ENCODE measurements at regions not wholly inside any gene's neighbourhood (a gene's known extent, or its start where the extent isn't known, plus 50 kb on each side); places are given as distances from the start of the nearest gene placed in this dataset.

- H3K4me1 ChIP-seq (ENCODE audit: control insufficient read depth in 2 of 2, insufficient read depth in 2 of 2, low read length in 2 of 2), result no peaks in the 10 kb centered on the region
- H3K9me3 ChIP-seq (ENCODE audit: control insufficient read depth in 2 of 2, low read length in 2 of 2), result no peaks in the 10 kb centered on the region
- no peak overlapping the region for H3K27ac ChIP-seq (ENCODE audit: low read depth in 2 of 2, low read length in 2 of 2)
- no peaks in the 10 kb centered on the region for H3K36me3 ChIP-seq (ENCODE audit: control insufficient read depth in 2 of 2, insufficient read depth in 2 of 2, low read length in 2 of 2)
- no peak overlapping the region for H3K4me3 ChIP-seq (ENCODE audit: low read length in 2 of 2)
- H3K9ac ChIP-seq (ENCODE audit: low read depth in 1 of 2, low read length in 2 of 2), result no peak overlapping the region
- H3K27me3 ChIP-seq (ENCODE audit: control insufficient read depth in 2 of 2, insufficient read depth in 2 of 2, low read length in 2 of 2), result no peaks in the 10 kb centered on the region
Measured at GRCh38 chr5:60196385-60197113, 303.0 kb upstream of the PDE4D start.

DNA sequence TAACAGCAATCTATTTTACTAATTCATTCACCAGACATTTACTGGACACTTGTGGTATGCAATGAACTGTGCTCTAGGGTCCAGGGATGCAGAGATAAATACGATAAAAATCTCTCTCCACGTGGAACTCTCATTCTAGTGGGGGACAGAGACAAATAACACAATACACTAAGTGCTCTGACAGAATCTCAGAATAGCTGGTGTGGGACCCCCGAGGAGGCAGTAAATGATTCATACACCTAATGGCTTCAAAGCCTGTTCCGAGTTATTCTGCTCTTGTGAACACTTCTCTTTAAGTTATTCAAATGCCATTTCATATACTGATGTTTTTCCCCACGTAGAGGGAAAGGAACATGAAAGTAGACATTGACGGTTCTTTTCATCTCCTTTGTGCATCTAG, 302.0 kb upstream of the PDE4D start:
- Histone ChIP-seq H3K27ac (ENCODE audit: low read depth in 2 of 2, low read length in 2 of 2) (no peak overlapping the region), H3K9ac (ENCODE audit: low read depth in 1 of 2, low read length in 2 of 2) (no peak overlapping the region), H3K36me3 (ENCODE audit: control insufficient read depth in 2 of 2, insufficient read depth in 2 of 2, low read length in 2 of 2) (no peaks in the 10 kb centered on the region), H3K9me3 (ENCODE audit: control insufficient read depth in 2 of 2, low read length in 2 of 2) (no peaks in the 10 kb centered on the region), H3K4me3 (ENCODE audit: low read length in 2 of 2) (no peak overlapping the region), H3K4me1 (ENCODE audit: control insufficient read depth in 2 of 2, insufficient read depth in 2 of 2, low read length in 2 of 2) (no peaks in the 10 kb centered on the region), H3K27me3 (ENCODE audit: control insufficient read depth in 2 of 2, insufficient read depth in 2 of 2, low read length in 2 of 2) (no peaks in the 10 kb centered on the region)

DNA sequence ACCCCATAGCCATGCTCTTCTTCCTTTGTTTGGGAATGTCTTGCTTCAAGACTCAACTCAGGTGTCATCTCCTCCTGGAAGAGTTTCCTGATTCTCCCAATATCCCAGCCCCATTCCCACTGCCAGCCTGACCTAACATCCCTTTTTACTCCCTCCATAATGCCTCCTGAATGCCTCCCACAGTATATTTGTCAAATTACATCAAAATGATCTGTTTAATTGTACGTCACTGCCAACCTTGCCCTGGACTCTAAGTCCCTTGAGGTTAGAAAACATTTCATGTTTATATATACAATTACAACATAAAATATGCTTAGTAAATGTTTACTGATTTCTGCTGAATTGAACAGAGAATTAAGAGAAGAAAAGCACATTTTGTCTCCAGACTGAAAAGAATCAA, 301.6 kb upstream of the PDE4D start:
- Histone ChIP-seq H3K4me1 (ENCODE audit: control insufficient read depth in 2 of 2, insufficient read depth in 2 of 2, low read length in 2 of 2) (no peaks in the 10 kb centered on the region), H3K36me3 (ENCODE audit: control insufficient read depth in 2 of 2, insufficient read depth in 2 of 2, low read length in 2 of 2) (no peaks in the 10 kb centered on the region), H3K9ac (ENCODE audit: low read depth in 1 of 2, low read length in 2 of 2) (no peak overlapping the region), H3K27ac (ENCODE audit: low read depth in 2 of 2, low read length in 2 of 2) (no peak overlapping the region), H3K4me3 (ENCODE audit: low read length in 2 of 2) (no peak overlapping the region), H3K9me3 (ENCODE audit: control insufficient read depth in 2 of 2, low read length in 2 of 2) (no peaks in the 10 kb centered on the region), H3K27me3 (ENCODE audit: control insufficient read depth in 2 of 2, insufficient read depth in 2 of 2, low read length in 2 of 2) (no peaks in the 10 kb centered on the region)

DNA sequence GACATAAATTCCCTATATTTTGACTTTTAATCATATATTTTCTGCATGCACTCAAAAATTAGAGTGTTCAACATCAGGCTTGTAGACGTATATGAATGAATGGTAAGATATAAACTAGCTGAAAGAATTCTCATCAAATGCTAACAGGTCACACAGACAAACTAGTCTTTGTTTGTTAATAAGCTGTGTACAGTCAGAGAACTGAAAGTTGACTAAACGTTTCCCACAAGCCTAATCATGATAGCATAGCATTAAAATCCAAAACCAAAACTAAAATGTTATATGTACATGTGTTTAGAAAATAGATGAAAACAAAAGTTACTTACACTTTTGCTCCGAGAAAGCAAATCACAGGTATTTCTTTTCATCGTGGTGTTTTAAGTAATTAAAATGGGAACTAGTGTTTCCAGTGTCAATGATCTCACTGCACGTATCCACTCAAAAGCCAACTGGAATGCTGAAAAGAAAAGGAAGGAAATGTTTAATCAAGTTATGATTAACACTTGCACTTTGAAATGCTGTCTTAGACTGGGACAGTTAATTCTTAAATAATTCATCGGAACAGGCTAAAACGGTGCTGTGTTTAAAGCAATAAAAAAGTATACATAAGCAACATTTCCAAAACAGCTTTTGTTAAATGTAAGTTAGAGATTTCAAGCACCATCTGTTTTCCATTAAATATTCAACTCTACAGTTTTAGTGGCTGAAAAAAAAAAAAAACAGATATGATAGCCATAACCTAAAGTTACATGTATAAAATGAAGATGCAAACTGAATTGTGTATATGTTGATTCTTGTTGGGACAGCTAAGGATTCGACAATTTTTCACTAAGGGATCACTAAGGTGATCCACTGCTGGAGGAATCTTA, 291.9 kb upstream of the PDE4D start:
- Histone ChIP-seq H3K9ac (ENCODE audit: low read depth in 1 of 2, low read length in 2 of 2) (no peak overlapping the region), H3K27me3 (ENCODE audit: control insufficient read depth in 2 of 2, insufficient read depth in 2 of 2, low read length in 2 of 2) (no peaks in the 10 kb centered on the region), H3K36me3 (ENCODE audit: control insufficient read depth in 2 of 2, insufficient read depth in 2 of 2, low read length in 2 of 2) (no peaks in the 10 kb centered on the region), H3K4me3 (ENCODE audit: low read length in 2 of 2) (no peak overlapping the region), H3K4me1 (ENCODE audit: control insufficient read depth in 2 of 2, insufficient read depth in 2 of 2, low read length in 2 of 2) (no peaks in the 10 kb centered on the region), H3K9me3 (ENCODE audit: control insufficient read depth in 2 of 2, low read length in 2 of 2) (no peaks in the 10 kb centered on the region), H3K27ac (ENCODE audit: low read depth in 2 of 2, low read length in 2 of 2) (no peak overlapping the region)

DNA sequence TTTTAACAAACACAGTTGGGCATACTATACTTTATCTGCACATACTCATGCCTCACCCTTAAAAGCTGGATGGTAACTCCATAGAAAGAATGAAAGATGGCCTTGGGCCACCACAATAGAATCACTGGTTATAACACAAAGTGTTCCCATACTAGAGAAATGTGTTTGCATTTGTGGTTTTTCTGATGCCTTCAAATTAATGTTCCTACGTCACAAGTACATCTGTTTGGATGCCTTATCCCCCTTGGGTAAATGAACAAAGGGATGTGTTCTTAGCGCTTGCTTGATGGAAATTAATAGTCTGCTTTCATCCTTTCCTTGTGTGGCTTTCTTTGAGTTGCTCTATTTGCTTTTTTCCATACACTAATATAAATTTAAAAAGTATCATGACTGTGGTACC, 291.1 kb upstream of the PDE4D start:
- Histone ChIP-seq H3K4me3 (ENCODE audit: low read length in 2 of 2) (no peak overlapping the region), H3K9me3 (ENCODE audit: control insufficient read depth in 2 of 2, low read length in 2 of 2) (no peaks in the 10 kb centered on the region), H3K9ac (ENCODE audit: low read depth in 1 of 2, low read length in 2 of 2) (no peak overlapping the region), H3K36me3 (ENCODE audit: control insufficient read depth in 2 of 2, insufficient read depth in 2 of 2, low read length in 2 of 2) (no peaks in the 10 kb centered on the region), H3K4me1 (ENCODE audit: control insufficient read depth in 2 of 2, insufficient read depth in 2 of 2, low read length in 2 of 2) (no peaks in the 10 kb centered on the region), H3K27me3 (ENCODE audit: control insufficient read depth in 2 of 2, insufficient read depth in 2 of 2, low read length in 2 of 2) (no peaks in the 10 kb centered on the region), H3K27ac (ENCODE audit: low read depth in 2 of 2, low read length in 2 of 2) (no peak overlapping the region)

DNA sequence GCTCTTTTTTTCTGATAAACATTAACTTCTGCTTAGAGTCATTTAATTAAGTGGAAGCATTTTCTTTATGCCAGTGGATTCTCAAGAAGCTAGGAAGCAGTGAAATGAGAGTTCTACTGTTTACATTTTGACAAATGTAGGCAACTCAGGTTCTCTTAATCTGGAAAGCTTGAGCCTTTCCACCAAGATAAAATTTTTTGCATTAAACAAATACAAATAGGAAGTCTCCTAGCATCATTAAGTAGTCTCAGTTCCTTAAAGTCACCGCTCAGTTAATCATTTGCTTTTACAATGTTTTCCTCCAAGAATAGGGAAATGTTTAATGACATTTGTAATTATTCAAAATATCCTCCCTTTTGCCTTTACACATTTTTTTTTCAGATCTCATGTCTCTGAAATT, 290.4 kb upstream of the PDE4D start:
- no peaks in the 10 kb centered on the region for H3K4me1 ChIP-seq (ENCODE audit: control insufficient read depth in 2 of 2, insufficient read depth in 2 of 2, low read length in 2 of 2)
- no peaks in the 10 kb centered on the region for H3K36me3 ChIP-seq (ENCODE audit: control insufficient read depth in 2 of 2, insufficient read depth in 2 of 2, low read length in 2 of 2)
- no peaks in the 10 kb centered on the region for H3K27me3 ChIP-seq (ENCODE audit: control insufficient read depth in 2 of 2, insufficient read depth in 2 of 2, low read length in 2 of 2)
- H3K27ac ChIP-seq (ENCODE audit: low read depth in 2 of 2, low read length in 2 of 2), result no peak overlapping the region
- no peaks in the 10 kb centered on the region for H3K9me3 ChIP-seq (ENCODE audit: control insufficient read depth in 2 of 2, low read length in 2 of 2)
- H3K4me3 ChIP-seq (ENCODE audit: low read length in 2 of 2), result no peak overlapping the region
- no peak overlapping the region for H3K9ac ChIP-seq (ENCODE audit: low read depth in 1 of 2, low read length in 2 of 2)

DNA sequence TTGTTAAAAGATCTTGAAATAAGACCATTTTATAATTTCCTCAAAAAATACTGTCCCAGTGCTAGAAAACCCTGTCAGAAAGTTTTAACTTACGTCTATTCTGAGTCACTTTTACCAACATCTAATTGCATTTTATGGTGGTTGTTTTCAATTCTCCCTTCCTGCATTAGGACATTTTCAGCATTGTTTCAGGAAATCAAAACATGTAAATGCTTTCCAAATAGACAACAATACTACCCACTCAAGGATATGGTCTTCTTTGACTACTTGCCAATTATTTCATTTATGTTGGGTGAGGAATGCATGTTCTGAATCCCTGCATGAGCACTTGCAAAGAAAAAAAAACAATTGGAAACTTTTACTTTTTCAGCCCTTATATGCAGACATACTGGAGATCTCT, 284.6 kb upstream of the PDE4D start:
- no peak overlapping the region for H3K4me3 ChIP-seq (ENCODE audit: low read length in 2 of 2)
- no peaks in the 10 kb centered on the region for H3K9me3 ChIP-seq (ENCODE audit: control insufficient read depth in 2 of 2, low read length in 2 of 2)
- H3K4me1 ChIP-seq (ENCODE audit: control insufficient read depth in 2 of 2, insufficient read depth in 2 of 2, low read length in 2 of 2), result no peaks in the 10 kb centered on the region
- H3K27me3 ChIP-seq (ENCODE audit: control insufficient read depth in 2 of 2, insufficient read depth in 2 of 2, low read length in 2 of 2), result no peaks in the 10 kb centered on the region
- H3K9ac ChIP-seq (ENCODE audit: low read depth in 1 of 2, low read length in 2 of 2), result no peak overlapping the region
- no peak overlapping the region for H3K27ac ChIP-seq (ENCODE audit: low read depth in 2 of 2, low read length in 2 of 2)
- no peaks in the 10 kb centered on the region for H3K36me3 ChIP-seq (ENCODE audit: control insufficient read depth in 2 of 2, insufficient read depth in 2 of 2, low read length in 2 of 2)

GRCh38 chr5:60177596-60177995, 284.1 kb upstream of the PDE4D start:
- Histone ChIP-seq H3K36me3 (ENCODE audit: control insufficient read depth in 2 of 2, insufficient read depth in 2 of 2, low read length in 2 of 2) (no peaks in the 10 kb centered on the region), H3K27ac (ENCODE audit: low read depth in 2 of 2, low read length in 2 of 2) (no peak overlapping the region), H3K27me3 (ENCODE audit: control insufficient read depth in 2 of 2, insufficient read depth in 2 of 2, low read length in 2 of 2) (no peaks in the 10 kb centered on the region), H3K4me1 (ENCODE audit: control insufficient read depth in 2 of 2, insufficient read depth in 2 of 2, low read length in 2 of 2) (no peaks in the 10 kb centered on the region), H3K9ac (ENCODE audit: low read depth in 1 of 2, low read length in 2 of 2) (no peak overlapping the region), H3K9me3 (ENCODE audit: control insufficient read depth in 2 of 2, low read length in 2 of 2) (no peaks in the 10 kb centered on the region), H3K4me3 (ENCODE audit: low read length in 2 of 2) (no peak overlapping the region)

GRCh38 chr5:60173667-60174066, 280.1 kb upstream of the PDE4D start:
- Histone ChIP-seq H3K36me3 (ENCODE audit: control insufficient read depth in 2 of 2, insufficient read depth in 2 of 2, low read length in 2 of 2) (no peaks in the 10 kb centered on the region), H3K4me3 (ENCODE audit: low read length in 2 of 2) (no peak overlapping the region), H3K4me1 (ENCODE audit: control insufficient read depth in 2 of 2, insufficient read depth in 2 of 2, low read length in 2 of 2) (no peaks in the 10 kb centered on the region), H3K27me3 (ENCODE audit: control insufficient read depth in 2 of 2, insufficient read depth in 2 of 2, low read length in 2 of 2) (no peaks in the 10 kb centered on the region), H3K9me3 (ENCODE audit: control insufficient read depth in 2 of 2, low read length in 2 of 2) (no peaks in the 10 kb centered on the region), H3K27ac (ENCODE audit: low read depth in 2 of 2, low read length in 2 of 2) (no peak overlapping the region), H3K9ac (ENCODE audit: low read depth in 1 of 2, low read length in 2 of 2) (no peak overlapping the region)

DNA sequence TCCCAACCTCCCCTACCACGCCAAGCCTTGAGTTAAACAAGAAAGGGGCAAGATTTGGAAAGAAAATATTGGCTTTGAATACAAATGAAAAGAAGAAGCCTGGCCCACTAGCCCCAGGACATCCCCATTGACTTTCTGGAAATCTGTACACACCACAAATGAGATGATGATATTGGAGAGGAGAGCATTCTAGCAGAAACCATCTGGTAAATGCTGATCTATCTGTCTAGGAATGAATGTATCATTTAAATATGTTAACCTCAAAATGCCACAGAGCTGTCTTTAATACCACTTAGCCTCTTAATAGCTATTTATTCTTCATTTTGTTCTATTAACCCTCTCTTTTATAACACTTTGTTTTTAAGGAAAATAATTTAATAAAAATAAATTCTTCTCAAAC, 270.2 kb upstream of the PDE4D start:
- H3K4me1 ChIP-seq (ENCODE audit: control insufficient read depth in 2 of 2, insufficient read depth in 2 of 2, low read length in 2 of 2), result no peaks in the 10 kb centered on the region
- no peaks in the 10 kb centered on the region for H3K9me3 ChIP-seq (ENCODE audit: control insufficient read depth in 2 of 2, low read length in 2 of 2)
- H3K9ac ChIP-seq (ENCODE audit: low read depth in 1 of 2, low read length in 2 of 2), result no peak overlapping the region
- H3K27ac ChIP-seq (ENCODE audit: low read depth in 2 of 2, low read length in 2 of 2), result no peak overlapping the region
- no peaks in the 10 kb centered on the region for H3K36me3 ChIP-seq (ENCODE audit: control insufficient read depth in 2 of 2, insufficient read depth in 2 of 2, low read length in 2 of 2)
- no peaks in the 10 kb centered on the region for H3K27me3 ChIP-seq (ENCODE audit: control insufficient read depth in 2 of 2, insufficient read depth in 2 of 2, low read length in 2 of 2)
- no peak overlapping the region for H3K4me3 ChIP-seq (ENCODE audit: low read length in 2 of 2)
